GM19455 (cell line): ENCODE measurements at regions not wholly inside any gene's neighbourhood (a gene's known extent, or its start where the extent isn't known, plus 50 kb on each side); places are given as distances from the start of the nearest gene placed in this dataset.
"Not testable (repeated sequence)": the region's sequence is repeated elsewhere in the genome, so short reads cannot be mapped to it uniquely, and the experiment has no call there.

ENCODE experiments used
- ATAC-seq: cut with Tn5 transposase; IDR thresholded peaks from one replicate; pipeline ENCODE4 v1.9.1; 2021; ENCODE audit not compliant: unreplicated experiment

DNA sequence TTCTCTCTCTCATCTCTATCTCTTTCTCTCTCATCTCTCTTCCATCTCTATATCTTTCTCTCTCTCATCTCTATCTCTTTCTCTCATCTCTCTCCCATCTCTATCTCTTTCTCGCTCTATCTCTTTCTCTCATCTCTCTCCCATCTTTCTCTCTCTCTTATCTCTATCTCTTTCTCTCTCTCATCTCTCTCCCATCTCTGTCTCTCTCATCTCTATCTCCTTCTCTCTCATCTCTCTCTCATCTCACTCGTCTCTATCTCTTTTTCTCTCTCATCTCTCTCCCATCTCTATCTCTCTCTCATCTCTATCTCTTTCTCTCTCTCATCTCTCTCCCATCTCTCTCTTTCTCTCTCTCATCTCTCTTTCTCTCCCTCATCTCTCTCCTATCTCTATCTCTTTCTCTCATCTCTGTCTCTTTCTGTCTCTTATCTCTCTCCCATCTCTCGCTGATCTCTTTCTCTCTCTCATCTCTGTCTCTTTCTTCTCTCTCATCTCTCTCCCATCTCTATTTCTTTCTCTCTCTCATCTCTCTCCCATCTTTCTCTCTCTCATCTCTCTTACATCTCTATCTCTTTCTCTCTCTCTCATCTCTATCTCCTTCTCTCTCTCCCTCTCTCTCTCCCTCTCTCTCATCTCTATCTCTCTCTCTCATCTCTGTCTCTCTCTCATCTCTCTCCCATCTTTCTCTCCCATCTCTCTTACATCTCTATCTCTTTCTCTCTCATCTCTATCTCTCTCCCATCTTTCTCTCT, 388.7 kb downstream of the NPHP4 start:
- ATAC-seq, result no peak

DNA sequence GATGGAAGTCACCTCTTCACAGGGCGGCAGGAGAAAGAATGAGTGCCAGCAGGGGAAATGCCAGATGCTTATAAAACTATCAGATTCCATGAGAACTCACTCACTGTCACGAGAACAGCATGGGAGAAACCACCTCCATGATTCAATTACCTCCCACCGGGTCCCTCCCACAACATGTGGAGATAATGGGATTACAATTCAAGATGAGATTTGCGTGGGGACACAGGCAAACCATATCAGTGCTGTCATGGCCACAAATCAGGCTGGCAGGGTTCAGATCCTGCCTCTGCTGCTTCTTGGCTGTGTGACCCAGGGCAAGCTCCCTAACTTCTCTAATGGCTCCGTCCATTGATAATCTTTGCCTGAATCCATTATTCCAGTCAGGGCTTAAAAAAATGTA, 389.5 kb downstream of the NPHP4 start:
- ATAC-seq, result not testable (repeated sequence)

DNA sequence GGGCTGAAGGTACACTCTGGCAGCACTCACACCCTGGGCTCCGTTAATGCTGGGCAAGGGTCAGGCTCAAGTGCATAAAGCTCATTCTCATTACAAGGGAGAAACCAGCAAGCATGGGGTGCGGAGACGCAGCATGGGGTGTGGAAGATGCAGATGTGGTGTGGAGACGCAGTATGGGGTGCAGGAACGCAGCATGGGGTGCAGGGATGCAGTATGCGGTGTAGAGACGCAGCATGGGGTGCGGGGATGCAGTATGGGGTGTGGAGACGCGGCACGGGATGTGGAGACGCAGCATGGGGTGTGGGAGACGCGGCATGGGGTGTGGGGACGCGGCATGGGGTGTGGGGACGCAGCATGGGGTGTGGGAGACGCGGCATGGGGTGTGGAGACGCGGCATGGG, 390.7 kb downstream of the NPHP4 start:
- ATAC-seq, result no peak

DNA sequence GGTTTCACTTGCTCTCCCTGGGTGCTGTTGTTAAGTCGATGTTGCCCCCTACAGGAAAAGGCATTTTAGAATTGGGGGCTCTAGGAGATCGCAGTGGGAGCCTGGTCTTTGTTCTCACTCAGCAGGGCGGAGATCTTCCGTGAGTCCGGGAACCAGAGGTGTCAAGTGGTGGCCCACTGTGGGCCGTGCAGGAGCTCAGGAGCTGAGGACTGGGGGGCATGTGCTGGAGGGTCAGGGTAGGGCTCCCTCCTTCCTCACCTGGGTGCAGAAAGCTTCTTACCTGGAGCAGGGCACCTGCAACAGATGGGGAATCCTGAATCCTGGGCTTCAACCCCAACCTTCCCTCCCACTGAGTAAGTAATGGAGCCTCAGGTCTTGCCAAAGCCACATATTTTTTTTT, 392.7 kb downstream of the NPHP4 start:
- no peak for ATAC-seq

DNA sequence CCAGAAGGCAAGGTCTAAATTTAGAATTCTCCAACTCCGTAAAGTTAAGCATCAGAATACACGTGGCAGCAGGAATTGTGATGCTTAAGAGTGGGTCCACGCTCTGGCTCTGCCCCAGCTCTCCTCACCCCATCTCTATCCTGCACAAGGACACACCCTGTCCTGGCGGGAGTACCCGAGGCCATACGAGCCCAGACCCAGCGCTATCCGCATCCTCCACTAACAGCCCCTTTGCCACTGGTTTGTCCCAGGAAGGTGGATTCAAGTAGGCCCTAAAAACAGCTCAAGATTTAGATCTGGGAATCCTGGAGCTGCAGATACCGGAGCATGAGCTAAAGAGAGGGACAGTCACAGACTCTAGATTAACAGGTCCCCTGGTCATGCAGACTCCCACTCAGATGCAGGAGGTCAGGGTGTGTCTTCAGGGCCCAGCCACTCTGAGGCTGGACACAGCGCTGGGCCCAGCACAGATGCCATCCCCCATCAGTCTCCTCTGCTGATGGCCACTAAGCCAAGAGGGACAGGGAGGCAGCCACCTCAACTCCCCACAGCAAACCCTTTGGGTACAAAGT, 393.3 kb downstream of the NPHP4 start:
- no peak for ATAC-seq

DNA sequence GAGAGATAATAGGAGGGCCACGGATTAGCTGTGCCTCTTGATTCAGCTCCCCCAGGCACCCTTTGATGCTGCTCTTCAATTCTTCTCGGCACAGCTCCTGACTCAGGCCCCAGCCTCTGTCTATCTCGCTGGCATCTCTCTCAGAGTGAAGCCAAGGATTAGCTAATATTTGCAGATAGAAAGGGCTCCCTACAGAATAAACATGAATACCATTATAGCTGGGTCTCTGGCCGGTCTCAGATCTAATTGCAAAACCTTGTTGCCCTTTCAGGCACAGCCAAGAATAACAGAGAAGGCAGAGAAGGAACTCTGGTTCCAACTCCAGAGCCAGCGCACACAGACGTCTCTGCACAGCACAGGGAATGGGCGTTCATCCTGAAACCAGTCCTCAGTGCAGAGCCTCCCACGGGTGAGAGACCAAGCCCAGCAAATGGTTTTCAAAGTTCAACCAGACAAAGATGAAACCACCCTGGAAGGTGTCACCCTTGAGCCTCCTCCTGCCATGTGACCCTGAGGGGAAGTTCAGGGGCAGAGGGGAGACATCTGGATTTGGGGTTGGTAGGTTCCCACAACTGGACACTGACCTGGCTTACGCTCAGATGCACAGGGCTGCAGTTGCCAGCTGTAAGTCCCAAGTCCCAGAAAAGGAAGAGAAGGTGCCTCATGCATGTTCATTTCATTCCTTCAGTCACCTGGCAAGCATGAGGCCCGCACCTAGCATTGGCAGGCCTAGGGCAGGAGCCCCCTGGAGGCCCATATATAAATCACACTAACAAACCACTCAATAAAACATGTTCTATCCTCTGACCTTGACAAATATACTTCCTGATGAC, 394.0 kb downstream of the NPHP4 start:
- no peak for ATAC-seq

DNA sequence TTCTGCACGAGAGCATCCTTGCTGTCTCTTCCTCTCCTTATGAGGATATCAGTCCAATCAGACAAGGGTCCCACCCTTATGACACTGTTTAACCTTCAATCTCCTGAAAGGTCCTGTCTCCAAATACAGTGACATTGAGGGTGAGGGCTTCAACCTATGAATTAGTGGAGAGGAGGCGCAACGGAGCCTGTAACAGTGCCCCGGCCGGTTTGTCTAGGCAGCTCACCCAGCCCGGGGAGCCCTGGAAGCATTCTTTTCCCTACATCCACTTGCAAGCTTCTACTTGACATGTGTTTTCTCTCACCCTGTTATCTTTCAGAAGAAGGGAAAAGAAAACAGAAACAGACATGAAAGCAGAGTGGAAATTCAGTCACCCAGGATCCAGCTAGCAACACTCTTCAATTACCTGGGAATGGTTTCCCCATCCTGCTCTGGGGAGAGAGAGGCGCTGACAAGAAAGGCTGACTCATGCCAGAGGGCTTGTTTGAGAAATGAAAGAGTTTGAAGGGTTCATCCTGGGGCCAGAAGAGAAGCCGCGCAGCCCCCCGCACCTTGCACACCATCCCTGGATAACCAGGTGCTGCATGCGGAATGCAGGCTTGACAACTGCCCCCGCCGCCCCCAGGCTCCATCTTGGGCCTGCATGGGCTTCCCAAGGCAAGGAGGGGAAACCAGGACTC, 394.9 kb downstream of the NPHP4 start:
- ATAC-seq, result no peak

DNA sequence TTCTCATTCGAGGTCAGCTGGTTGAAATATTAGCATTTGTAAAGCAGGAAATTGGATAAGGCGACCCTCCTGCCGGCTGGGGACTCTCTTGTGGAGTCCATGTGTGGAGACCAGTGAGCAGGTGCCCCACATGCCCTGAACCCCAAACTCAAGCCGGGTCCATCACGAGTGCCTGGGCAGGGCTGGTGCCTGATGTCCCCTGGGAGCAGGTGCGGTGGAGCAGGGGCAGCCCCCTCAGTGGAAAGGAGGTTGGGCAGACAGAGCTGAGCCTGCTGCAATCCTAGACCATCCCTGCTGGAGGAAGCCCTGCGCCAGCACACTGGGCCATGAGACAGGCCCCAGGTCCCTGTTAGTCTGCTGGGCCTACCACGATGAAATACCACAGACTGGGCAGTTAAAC, 395.6 kb downstream of the NPHP4 start:
- ATAC-seq, result no peak

DNA sequence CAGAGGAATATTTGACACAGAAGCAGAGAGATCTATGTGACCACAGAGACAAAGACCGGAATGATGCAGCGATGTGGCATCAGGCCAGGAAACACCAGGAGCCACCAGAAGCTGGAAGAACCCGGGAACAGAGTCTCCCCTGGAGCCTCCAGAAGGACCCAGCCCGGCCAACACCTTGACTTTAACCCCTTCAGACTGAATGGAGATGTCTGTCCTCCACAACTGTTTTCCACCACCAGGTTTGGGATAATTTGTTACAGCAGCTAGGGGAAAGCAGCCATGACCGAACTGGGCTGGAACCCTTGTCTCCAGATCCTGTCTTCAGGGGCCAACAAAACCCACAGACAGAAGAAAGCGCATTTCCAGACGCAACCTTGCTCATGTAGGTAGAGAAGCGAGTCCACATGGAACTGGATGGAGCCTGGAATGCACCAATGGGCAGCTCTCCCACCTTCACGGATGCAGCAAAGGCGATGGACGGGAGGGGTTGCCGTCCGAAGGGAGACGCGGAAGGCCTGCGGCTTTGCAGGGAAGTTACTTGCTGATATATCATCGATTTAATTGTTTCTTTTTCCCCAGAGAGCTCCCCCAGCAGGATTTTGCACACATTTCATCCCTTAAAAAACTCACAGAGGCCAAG, 396.6 kb downstream of the NPHP4 start:
- ATAC-seq, result no peak

DNA sequence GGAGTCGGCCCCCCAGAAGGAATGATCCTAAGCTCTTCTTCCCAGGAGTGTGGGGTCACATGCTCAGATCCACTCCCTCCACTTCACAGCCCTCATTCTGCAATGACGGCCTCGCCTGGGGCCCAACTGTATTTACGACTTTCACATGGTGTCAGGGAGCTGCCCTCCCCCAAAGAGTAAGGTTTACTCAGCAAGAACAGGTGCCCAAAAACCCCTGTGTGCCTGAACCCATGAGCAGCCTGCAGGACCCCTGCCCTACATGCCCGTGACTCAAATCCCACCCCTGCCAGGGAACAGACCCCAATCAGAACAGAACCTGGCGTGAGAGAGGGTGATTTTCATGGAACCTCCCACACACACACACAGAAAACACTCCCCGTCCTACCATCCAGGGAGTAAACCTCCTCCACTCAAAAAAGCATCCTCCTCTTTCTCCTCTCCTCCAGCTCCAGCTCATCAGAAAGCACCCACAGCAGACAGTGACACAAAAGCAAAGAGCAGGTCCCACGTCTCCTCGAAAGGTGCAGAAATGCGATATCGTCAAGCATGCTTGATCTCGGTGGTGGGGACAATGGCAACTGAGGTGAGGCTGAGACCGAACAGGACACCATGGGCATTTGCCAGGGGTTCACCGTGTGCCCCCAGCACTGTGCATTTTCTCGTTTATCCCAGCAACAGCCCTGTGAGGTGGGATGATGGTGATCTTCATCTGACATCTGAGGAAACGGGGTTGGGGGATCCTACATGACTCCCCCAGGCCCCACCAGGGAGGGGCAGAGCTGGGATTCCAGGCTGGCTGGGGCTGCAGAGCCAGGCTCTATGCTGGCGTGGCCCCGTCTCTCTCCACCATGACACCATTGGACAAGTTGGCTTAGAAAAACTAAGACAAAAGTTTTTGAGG, 397.9 kb downstream of the NPHP4 start:
- no peak for ATAC-seq

DNA sequence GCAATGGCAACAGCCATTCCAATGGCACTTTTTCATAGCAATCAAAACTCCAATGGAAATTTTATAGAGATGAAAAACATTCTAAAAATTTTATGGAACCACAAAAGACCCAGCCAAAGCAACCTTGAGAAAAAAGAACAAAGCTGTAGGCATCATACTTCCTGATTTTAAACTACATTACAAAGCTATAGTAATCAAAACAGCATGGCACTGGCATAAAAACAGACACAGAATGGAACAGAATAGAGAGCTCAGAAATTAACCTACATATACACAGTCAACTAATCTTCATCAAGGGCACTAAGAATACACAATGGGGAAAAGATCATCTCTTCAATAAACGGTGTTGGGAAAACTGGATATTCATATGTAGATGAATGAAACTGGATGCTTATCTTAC, 401.5 kb downstream of the NPHP4 start:
- no peak for ATAC-seq

DNA sequence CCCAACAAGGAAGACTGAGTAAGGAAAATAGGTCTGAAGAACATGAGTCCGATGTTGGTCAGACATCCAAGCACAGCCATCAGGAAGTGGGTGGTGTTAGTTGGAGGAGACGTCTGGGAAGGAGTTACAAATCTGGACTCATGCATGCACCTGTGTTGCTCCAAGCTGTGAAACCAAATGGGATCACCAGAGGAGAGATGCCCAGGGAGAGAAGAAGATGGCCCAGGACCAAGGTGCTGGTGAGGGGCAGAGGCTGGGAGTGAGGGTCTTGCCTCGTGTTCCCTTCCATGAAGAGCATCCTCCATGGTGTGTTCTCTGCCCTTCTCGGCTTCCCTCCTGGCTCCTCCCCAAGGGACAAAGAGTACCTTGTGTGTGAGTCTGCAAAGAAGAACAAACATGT, 405.6 kb downstream of the NPHP4 start:
- no peak for ATAC-seq

DNA sequence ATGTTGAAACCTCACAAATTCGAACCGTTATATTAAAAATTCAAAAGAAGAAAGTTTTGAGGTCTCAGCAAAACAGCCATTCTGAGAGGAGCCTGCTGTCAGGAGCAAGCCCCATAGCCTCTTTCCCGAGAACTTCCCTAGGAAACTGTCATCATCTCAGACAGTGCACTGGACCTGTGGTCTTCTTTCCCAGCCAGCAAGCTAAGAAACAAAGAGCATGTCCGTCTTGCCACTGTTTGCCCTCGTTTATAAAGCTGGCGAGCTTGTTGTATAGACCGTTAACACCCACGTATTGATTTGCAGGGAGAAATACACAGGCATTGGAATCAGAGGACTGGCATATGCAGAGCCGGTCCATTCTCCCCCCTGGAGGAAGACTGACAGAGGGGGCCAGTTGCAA, 407.0 kb downstream of the NPHP4 start:
- ATAC-seq, result no peak

DNA sequence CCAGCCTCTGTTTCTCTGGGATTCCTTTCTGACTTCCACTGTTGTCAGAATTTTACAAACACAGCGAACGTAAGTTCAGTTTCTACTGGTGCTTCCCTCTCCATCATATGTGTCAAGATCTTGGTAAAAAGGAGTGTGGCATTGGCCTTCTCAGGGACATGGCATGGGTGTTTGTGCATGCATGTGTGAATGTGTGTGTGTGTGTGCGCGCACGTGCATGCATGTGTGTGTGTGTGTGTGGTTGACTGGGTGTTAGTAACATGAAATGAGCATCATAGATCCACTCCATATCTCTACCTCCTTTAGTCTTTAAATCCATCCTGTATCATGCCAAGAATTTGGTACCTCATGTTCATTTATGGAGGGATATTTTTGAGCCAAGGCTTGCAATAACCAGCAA, 411.3 kb downstream of the NPHP4 start:
- ATAC-seq, result no peak

DNA sequence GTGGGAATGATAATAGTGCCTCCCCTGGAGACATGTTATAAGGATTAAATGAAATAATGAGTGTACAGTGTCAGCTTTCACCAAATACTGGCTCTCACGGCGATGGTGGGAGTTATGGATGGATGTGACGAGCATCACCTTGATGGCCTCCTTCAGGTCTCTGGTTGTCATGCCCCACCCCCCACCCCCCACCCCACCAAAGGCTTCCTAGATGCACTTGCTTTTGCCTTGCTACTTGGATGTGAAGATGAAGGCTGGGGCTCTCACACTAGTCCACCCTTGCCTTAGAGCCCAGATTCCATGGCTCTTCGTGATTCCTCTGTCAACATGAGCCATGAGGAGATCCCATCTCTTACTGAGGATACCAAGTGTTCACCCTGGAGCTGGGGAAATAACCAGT, 412.3 kb downstream of the NPHP4 start:
- no peak for ATAC-seq

DNA sequence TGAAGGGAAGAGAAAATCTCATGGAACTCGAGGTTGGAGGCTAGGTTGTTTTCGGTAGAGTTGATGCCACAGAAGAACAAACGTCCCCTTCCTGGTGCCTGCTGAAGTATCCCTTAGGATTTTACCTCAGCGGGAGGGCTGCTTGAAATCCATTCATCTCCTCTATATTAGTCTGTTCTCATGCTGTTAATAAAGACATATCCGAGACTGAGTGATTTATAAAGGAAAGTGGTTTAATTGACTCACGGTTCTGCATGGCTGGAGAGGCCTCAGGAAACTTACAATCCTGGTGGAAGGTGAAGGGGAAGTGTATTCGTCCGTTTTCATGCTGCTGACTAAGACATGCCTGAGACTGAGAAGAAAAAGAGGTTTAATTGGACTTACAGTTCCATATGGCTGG, 413.5 kb downstream of the NPHP4 start:
- no peak for ATAC-seq

DNA sequence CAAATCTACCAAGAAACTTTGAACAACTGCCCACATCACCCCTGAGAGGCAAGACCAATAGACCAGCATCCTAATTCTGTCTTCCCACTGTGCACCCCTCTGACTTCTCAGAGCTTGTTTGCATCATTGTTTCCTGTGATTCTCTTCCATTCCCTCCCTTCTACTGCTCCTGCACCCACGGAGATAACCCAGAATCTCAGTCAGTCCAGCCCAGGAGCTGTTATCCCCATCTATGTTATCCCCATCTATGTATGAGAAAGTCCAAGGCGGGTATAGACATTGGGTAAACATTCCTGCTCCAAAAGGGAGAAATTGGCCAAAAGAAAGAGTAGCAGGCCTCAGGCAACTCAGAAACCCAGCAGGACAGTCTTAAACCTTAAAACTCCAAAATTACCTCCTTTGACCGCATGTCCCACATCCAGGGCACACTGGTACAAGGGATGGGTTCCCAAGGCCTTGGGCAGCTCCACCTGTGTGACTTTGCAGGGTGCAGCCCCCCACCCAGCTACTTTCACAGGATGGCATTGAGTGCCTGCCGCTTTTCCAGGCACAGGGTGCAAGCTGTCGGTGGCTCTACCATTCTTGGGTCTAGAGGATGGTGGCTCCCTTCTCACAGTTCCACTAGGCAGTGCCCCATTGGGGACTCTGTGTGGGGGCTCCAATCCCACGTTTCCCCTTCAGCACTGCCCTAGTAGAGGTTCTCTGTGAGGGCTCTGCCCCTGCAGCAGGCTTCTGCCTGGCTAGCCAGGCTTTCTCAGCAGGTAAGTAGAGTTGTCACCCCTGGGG, 414.8 kb downstream of the NPHP4 start:
- ATAC-seq, result no peak

DNA sequence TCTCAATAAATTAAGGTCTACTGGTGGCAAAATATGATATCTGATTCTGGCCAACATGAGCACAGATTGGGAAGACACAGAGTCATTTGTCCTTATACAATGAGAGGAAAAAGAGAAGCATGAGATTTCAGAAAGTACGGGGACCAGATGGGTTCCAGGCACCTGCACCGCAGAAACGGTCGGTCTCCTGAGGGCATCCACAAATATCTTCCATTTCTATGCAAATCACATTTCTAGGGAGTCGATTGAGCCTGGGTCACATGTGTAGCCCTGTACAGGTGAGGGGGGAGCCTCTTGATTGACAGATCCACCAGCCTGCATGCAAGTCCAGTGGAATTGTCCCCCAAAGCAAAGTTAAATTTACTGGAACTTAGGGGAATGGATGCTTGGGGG, 415.6 kb downstream of the NPHP4 start:
- no peak for ATAC-seq

DNA sequence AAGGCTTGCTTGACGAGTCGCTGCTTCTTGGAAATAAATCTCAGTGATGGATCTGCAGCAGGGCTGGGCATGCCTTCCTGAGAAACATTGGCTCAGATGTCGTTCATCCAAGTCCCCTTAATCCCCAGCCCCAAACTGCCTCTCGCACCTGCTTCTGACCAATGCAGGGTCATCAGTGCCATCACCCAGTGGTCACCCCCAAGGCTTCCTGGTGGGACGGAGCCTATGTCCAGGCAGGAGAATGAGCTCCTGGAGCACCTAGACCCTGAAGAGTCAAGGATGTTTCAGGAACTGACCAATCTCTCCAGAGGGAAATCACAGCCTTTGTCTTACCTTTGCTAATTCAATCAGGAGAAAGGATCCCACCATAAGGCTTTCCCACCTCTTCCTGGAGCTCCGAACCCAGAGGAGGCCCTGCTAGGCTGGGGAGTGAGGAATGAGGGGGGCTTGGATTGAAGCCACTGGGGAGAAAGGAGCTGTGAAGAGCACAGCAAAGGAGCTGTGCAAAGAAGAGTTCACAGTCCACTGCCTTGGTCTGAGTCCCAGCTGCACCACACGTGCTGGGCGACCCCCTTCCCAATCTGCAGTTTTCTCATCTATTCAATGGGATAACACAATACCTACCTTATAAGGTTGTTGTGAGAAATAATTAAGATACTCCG, 416.1 kb downstream of the NPHP4 start:
- ATAC-seq, result no peak
